H1 (cell line): ENCODE measurements at regions not wholly inside any gene's neighbourhood (a gene's known extent, or its start where the extent isn't known, plus 50 kb on each side); places are given as distances from the start of the nearest gene placed in this dataset.

Source experiments
- CTCF ChIA-PET: fragments of 300-600 bp; sonication (Branson Sonifier 250); formaldehyde crosslinking; loops from one replicate; lab custom pipeline; 2021; ENCODE audit not compliant: partially characterized antibody; lab: Charles Lee
- POLR2A ChIA-PET: fragments of 300-600 bp; sonication (Branson Sonifier 250); formaldehyde crosslinking; loops from one replicate; lab custom pipeline; 2021; ENCODE audit warnings: inconsistent platforms; ENCODE audit not compliant: partially characterized antibody; lab: Charles Lee
- DNase-seq, 2 experiments: peaks; one replicate each; pipeline versions ENCODE4 v3.0.0 to v3.0.0-alpha.2; 2010 to 2022; ENCODE audit warnings: low spot score in 2 of 2, low read depth in 1 of 2, mixed read lengths in 1 of 2
- FAIRE-seq: peaks from 2 replicates; lab custom pipeline; 2011; peaks lifted over from hg19 to GRCh38; lab: Jason Lieb, UNC
- H2AFZ ChIP-seq: 2 replicates; pipeline ENCODE4 v1.8.1; 2012; ENCODE audit warnings: low read length, inconsistent platforms
- H2AK5ac ChIP-seq: 2 replicates; pipeline ENCODE4 v1.6.1; 2013; ENCODE audit warnings: low read depth, low read length
- H2BK120ac ChIP-seq: replicated peaks from 2 replicates; pipeline ENCODE3; 2013; ENCODE audit warnings: low read depth, low read length, inconsistent platforms
- H2BK12ac ChIP-seq: 2 replicates; pipeline ENCODE4 v1.6.1; 2013; ENCODE audit warnings: low read depth, low read length
- H2BK15ac ChIP-seq: 2 replicates; pipeline ENCODE4 v1.6.1; 2013; ENCODE audit warnings: low read length
- H2BK20ac ChIP-seq: 2 replicates; pipeline ENCODE4 v1.6.1; 2013; ENCODE audit warnings: low read length
- H2BK5ac ChIP-seq: 2 replicates; pipeline ENCODE4 v1.6.1; 2013; ENCODE audit warnings: low read depth, low read length
- H3K14ac ChIP-seq: 2 replicates; pipeline ENCODE4 v1.6.1; 2013; ENCODE audit warnings: inconsistent platforms; ENCODE audit not compliant: insufficient read length
- H3K18ac ChIP-seq: 2 replicates; pipeline ENCODE4 v1.6.1; 2013; ENCODE audit warnings: low read length; ENCODE audit errors: extremely low read depth
- H3K23ac ChIP-seq: 2 replicates; pipeline ENCODE4 v1.6.1; 2013; ENCODE audit warnings: inconsistent platforms; ENCODE audit not compliant: insufficient read length
- H3K23me2 ChIP-seq: 2 replicates; pipeline ENCODE4 v1.6.1; 2013; ENCODE audit warnings: low read depth, low read length
- H3K27ac ChIP-seq: 2 replicates; pipeline ENCODE4 v1.6.1; 2011; ENCODE audit warnings: low read depth, low read length, inconsistent platforms
- H3K27me3 ChIP-seq, 4 experiments: replicated peaks in 1 of 4; 1 replicate in 1 of 4; 2 replicates in 3 of 4; pipeline versions ENCODE4 v1.6.1 to v1.8.1; 2011 to 2013; ENCODE audit warnings: low read length in 3 of 4, mild to moderate bottlenecking in 3 of 4, inconsistent platforms in 2 of 4, mixed read lengths in 2 of 4, moderate library complexity in 1 of 4; ENCODE audit not compliant: control insufficient read depth in 3 of 4, insufficient read depth in 3 of 4; ENCODE audit errors: extremely low read depth in 1 of 4
- H3K36me3 ChIP-seq, 4 experiments: 2 replicates each; pipeline versions ENCODE4 v1.6.1 to v1.8.1; 2011 to 2013; ENCODE audit warnings: mild to moderate bottlenecking in 4 of 4, low read length in 3 of 4, moderate library complexity in 2 of 4, control low read depth in 1 of 4, inconsistent platforms in 1 of 4; ENCODE audit not compliant: insufficient read depth in 4 of 4, control insufficient read depth in 2 of 4
- H3K4ac ChIP-seq: replicated peaks from 2 replicates; pipeline ENCODE3; 2013; ENCODE audit warnings: low read length, low read depth, mixed read lengths, inconsistent platforms; ENCODE audit not compliant: insufficient read length
- H3K4me1 ChIP-seq, 4 experiments: replicated peaks in 1 of 4; 1 replicate in 1 of 4; 2 replicates in 3 of 4; pipeline versions ENCODE4 v1.6.1 to v1.8.1; 2011 to 2013; ENCODE audit warnings: low read length in 3 of 4, inconsistent platforms in 2 of 4, mixed read lengths in 1 of 4; ENCODE audit not compliant: insufficient read depth in 4 of 4, control insufficient read depth in 3 of 4
- H3K4me2 ChIP-seq, 2 experiments: 2 replicates each; pipeline versions ENCODE4 v1.6.1 to v1.8.1; 2011 to 2013; ENCODE audit warnings: low read depth in 2 of 2, low read length in 2 of 2, control low read depth in 1 of 2, inconsistent platforms in 1 of 2, mild to moderate bottlenecking in 1 of 2; ENCODE audit not compliant: insufficient read depth in 1 of 2
- H3K4me3 ChIP-seq, 4 experiments: fragments of 200-600, 300-600 bp in 1 of 4; sonication (generic), shearing (Covaris generic), sonication (Bioruptor Twin) in 1 of 4; 2 replicates each; pipeline versions ENCODE4 v1.5.1 to v1.8.1; 2011 to 2016; ENCODE audit warnings: low read length in 4 of 4, low read depth in 3 of 4, control low read depth in 2 of 4, inconsistent platforms in 2 of 4, mild to moderate bottlenecking in 2 of 4, mixed read lengths in 1 of 4, moderate library complexity in 1 of 4; ENCODE audit not compliant: insufficient read depth in 2 of 4; ENCODE audit errors: extremely low read depth in 1 of 4
- H3K56ac ChIP-seq: replicated peaks from 2 replicates; pipeline ENCODE3; 2013; ENCODE audit warnings: low read depth, mild to moderate bottlenecking, mixed read lengths, low read length, inconsistent platforms; ENCODE audit not compliant: insufficient read length
- H3K79me1 ChIP-seq: 2 replicates; pipeline ENCODE4 v1.6.1; 2013; ENCODE audit warnings: low read depth, low read length, control low read depth
- H3K79me2 ChIP-seq, 2 experiments: 2 replicates each; pipeline versions ENCODE4 v1.6.1 to v1.8.1; 2012 to 2013; ENCODE audit warnings: low read length in 2 of 2, mild to moderate bottlenecking in 2 of 2, inconsistent platforms in 1 of 2; ENCODE audit not compliant: insufficient read depth in 2 of 2, control insufficient read depth in 1 of 2
- H3K9ac ChIP-seq, 4 experiments: replicated peaks in 1 of 4; 1 replicate in 1 of 4; 2 replicates in 3 of 4; pipeline versions ENCODE4 v1.6.1 to v1.8.1; 2011 to 2013; ENCODE audit warnings: low read depth in 3 of 4, low read length in 3 of 4, control low read depth in 2 of 4, mild to moderate bottlenecking in 2 of 4, moderate library complexity in 2 of 4, inconsistent platforms in 1 of 4; ENCODE audit errors: extremely low read depth in 1 of 4
- H3K9me3 ChIP-seq, 2 experiments: 2 replicates each; pipeline versions ENCODE4 v1.6.1 to v1.8.1; 2012 to 2013; ENCODE audit warnings: mild to moderate bottlenecking in 2 of 2, moderate library complexity in 2 of 2, control low read depth in 1 of 2, inconsistent platforms in 1 of 2, low read depth in 1 of 2, low read length in 1 of 2, mixed read lengths in 1 of 2; ENCODE audit not compliant: insufficient read depth in 2 of 2
- H4K20me1 ChIP-seq, 2 experiments: replicated peaks in 1 of 2; 2 replicates each; pipeline versions ENCODE3 to v1.8.1; 2011 to 2013; ENCODE audit warnings: inconsistent platforms in 2 of 2, low read length in 2 of 2, mild to moderate bottlenecking in 1 of 2; ENCODE audit not compliant: insufficient read depth in 2 of 2, control insufficient read depth in 1 of 2
- H4K5ac ChIP-seq: 2 replicates; pipeline ENCODE4 v1.6.1; 2013; ENCODE audit warnings: low read length, low read depth, mixed read lengths, inconsistent platforms; ENCODE audit not compliant: insufficient read length
- H4K8ac ChIP-seq: 2 replicates; pipeline ENCODE4 v1.8.0; 2013; ENCODE audit warnings: mild to moderate bottlenecking, moderate library complexity, low read length, inconsistent platforms; ENCODE audit not compliant: insufficient read depth; ENCODE audit errors: extremely low read depth
- H4K91ac ChIP-seq: replicated peaks from 2 replicates; pipeline ENCODE3; 2013; ENCODE audit warnings: low read length, mixed read lengths, inconsistent platforms; ENCODE audit not compliant: insufficient read length
- SP4 ChIP-seq: IDR thresholded peaks from 2 replicates; pipeline ENCODE4 v1.6.1; 2012; ENCODE audit warnings: low read length, inconsistent platforms
- WGBS, 2 experiments: shearing (Covaris generic) in 1 of 2; methylation state at CpG; one replicate each; pipeline versions ENCODE4 v1.1.6 to v1.1.7; 2013 to 2015; ENCODE audit warnings: low lambda C conversion rate in 2 of 2, mixed read lengths in 2 of 2, inconsistent platforms in 1 of 2, low coverage in 1 of 2, missing lambda C conversion rate in 1 of 2; ENCODE audit not compliant: insufficient replicate concordance in 2 of 2, insufficient coverage in 1 of 2, insufficient read length in 1 of 2; ENCODE audit errors: extremely low coverage in 1 of 2, missing lambda C conversion rate in 1 of 2; 5-methylcytosine and 5-hydroxymethylcytosine counted together

DNA sequence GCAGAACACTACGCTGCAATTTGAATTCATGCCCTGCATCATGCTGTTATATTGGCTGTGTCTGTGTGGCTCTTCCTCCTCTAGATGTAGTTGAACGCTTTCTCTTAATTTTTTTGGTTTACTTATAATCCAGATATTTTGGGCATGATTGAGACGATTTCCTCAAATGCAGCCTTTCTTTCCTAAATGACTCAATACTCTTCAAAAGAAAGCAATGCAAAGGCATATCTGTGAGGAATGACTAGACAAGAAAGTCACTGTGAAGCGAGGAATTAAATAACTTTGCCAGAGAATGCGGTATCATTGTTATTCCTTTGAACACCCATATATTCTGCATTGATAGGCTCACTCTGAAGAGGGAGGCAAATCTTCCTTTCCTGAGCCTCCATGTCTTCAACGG, 152.8 kb downstream of the YIPF5 start:
- H3K4me1 ChIP-seq: peaks cover 0 to 7% (median 2%) of the 10 kb centered on the region in 4 experiments; a peak in 2 of 7 replicates
- no peak overlapping the region for H2AFZ ChIP-seq
- no peak overlapping the region for H3K56ac ChIP-seq
- no peak overlapping the region for H3K14ac ChIP-seq
- H4K8ac ChIP-seq: no peak overlapping the region
- no peak overlapping the region for H4K91ac ChIP-seq
- no peak overlapping the region for H3K9ac ChIP-seq
- H3K27me3 ChIP-seq: no peaks in the 10 kb centered on the region
- ChIA-PET CTCF (no interaction called here), POLR2A (no interaction called here)
- peaks cover 23 to 25% of the 10 kb centered on the region in 2 experiments for H3K9me3 ChIP-seq
- H4K20me1 ChIP-seq: no peaks in the 10 kb centered on the region
- H2BK20ac ChIP-seq: no peak overlapping the region
- H3K79me1 ChIP-seq: no peaks in the 10 kb centered on the region
- WGBS, 2 experiments: 85% methylated on average over 6 of the region's 6 CpGs; no CpG with 5 or more reads in 1 of the 2 experiments
- no peak overlapping the region for H2BK120ac ChIP-seq
- H2BK12ac ChIP-seq: no peak overlapping the region
- H3K4me2 ChIP-seq: no peak overlapping the region
- H3K27ac ChIP-seq: no peak overlapping the region
- no peak for DNase-seq
- no peak for FAIRE-seq
- no peak overlapping the region for H2AK5ac ChIP-seq
- H3K36me3 ChIP-seq: peaks cover 0 to 10% (median 2%) of the 10 kb centered on the region in 4 experiments; a peak in 3 of 8 replicates
- H4K5ac ChIP-seq: no peak overlapping the region
- no peak overlapping the region for H3K4ac ChIP-seq
- no peak overlapping the region for H2BK5ac ChIP-seq
- H3K23me2 ChIP-seq: no peaks in the 10 kb centered on the region
- H3K79me2 ChIP-seq: no peaks in the 10 kb centered on the region
- H3K23ac ChIP-seq: no peak overlapping the region
- no peak overlapping the region for H2BK15ac ChIP-seq
- H3K4me3 ChIP-seq: no peak overlapping the region
- no peak overlapping the region for H3K18ac ChIP-seq
- TF ChIP-seq SP4: no peak
